ENCODE measurements at regions not wholly inside any gene's neighbourhood (a gene's known extent, or its start where the extent isn't known, plus 50 kb on each side); places are given as distances from the start of the nearest gene placed in this dataset.

DNA sequence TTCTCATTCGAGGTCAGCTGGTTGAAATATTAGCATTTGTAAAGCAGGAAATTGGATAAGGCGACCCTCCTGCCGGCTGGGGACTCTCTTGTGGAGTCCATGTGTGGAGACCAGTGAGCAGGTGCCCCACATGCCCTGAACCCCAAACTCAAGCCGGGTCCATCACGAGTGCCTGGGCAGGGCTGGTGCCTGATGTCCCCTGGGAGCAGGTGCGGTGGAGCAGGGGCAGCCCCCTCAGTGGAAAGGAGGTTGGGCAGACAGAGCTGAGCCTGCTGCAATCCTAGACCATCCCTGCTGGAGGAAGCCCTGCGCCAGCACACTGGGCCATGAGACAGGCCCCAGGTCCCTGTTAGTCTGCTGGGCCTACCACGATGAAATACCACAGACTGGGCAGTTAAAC, 395.6 kb downstream of the NPHP4 start:
- DNase-seq (no peak), ATAC-seq (no peak)
- WGBS, 2 donors, result 76 to 78% methylated on average over 8 of the region's 8 CpGs
- intact Hi-C loops (cut with DNase I), result no loop called here
- Histone ChIP-seq H3K9me3 (peaks cover 0 to 9% (median 0%) of the 10 kb centered on the region in 11 donors), H3K4me1 (peaks cover 0 to 6% (median 0%) of the 10 kb centered on the region in 9 donors), H3K36me3 (no peaks in the 10 kb centered on the region), H3K27me3 (peaks cover 0 to 39% (median 27%) of the 10 kb centered on the region in 7 donors), H3K4me3 (no peak overlapping the region), H3K27ac (no peak overlapping the region)
- TF ChIP-seq, protein P1, sequence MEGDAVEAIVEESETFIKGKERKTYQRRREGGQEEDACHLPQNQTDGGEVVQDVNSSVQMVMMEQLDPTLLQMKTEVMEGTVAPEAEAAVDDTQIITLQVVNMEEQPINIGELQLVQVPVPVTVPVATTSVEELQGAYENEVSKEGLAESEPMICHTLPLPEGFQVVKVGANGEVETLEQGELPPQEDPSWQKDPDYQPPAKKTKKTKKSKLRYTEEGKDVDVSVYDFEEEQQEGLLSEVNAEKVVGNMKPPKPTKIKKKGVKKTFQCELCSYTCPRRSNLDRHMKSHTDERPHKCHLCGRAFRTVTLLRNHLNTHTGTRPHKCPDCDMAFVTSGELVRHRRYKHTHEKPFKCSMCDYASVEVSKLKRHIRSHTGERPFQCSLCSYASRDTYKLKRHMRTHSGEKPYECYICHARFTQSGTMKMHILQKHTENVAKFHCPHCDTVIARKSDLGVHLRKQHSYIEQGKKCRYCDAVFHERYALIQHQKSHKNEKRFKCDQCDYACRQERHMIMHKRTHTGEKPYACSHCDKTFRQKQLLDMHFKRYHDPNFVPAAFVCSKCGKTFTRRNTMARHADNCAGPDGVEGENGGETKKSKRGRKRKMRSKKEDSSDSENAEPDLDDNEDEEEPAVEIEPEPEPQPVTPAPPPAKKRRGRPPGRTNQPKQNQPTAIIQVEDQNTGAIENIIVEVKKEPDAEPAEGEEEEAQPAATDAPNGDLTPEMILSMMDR (IDR thresholded peaks at IDR 0.05), result no peak

DNA sequence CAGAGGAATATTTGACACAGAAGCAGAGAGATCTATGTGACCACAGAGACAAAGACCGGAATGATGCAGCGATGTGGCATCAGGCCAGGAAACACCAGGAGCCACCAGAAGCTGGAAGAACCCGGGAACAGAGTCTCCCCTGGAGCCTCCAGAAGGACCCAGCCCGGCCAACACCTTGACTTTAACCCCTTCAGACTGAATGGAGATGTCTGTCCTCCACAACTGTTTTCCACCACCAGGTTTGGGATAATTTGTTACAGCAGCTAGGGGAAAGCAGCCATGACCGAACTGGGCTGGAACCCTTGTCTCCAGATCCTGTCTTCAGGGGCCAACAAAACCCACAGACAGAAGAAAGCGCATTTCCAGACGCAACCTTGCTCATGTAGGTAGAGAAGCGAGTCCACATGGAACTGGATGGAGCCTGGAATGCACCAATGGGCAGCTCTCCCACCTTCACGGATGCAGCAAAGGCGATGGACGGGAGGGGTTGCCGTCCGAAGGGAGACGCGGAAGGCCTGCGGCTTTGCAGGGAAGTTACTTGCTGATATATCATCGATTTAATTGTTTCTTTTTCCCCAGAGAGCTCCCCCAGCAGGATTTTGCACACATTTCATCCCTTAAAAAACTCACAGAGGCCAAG, 396.6 kb downstream of the NPHP4 start:
- intact Hi-C loops (cut with DNase I), result no loop called here
- peaks cover 0 to 19% (median 6%) of the 10 kb centered on the region in 11 donors for H3K9me3 ChIP-seq
- DNase-seq (no peak), ATAC-seq (no peak)
- H3K27ac ChIP-seq, result no peak overlapping the region
- H3K4me1 ChIP-seq, result peaks cover 0 to 6% (median 0%) of the 10 kb centered on the region in 9 donors
- peaks cover 0 to 30% (median 18%) of the 10 kb centered on the region in 7 donors for H3K27me3 ChIP-seq
- no peaks in the 10 kb centered on the region for H3K36me3 ChIP-seq
- H3K4me3 ChIP-seq, result no peak overlapping the region
- TF ChIP-seq, protein P1 (IDR thresholded peaks at IDR 0.05), result no peak
- 82 to 83% methylated on average over 17 of the region's 17 CpGs for WGBS, 2 donors

DNA sequence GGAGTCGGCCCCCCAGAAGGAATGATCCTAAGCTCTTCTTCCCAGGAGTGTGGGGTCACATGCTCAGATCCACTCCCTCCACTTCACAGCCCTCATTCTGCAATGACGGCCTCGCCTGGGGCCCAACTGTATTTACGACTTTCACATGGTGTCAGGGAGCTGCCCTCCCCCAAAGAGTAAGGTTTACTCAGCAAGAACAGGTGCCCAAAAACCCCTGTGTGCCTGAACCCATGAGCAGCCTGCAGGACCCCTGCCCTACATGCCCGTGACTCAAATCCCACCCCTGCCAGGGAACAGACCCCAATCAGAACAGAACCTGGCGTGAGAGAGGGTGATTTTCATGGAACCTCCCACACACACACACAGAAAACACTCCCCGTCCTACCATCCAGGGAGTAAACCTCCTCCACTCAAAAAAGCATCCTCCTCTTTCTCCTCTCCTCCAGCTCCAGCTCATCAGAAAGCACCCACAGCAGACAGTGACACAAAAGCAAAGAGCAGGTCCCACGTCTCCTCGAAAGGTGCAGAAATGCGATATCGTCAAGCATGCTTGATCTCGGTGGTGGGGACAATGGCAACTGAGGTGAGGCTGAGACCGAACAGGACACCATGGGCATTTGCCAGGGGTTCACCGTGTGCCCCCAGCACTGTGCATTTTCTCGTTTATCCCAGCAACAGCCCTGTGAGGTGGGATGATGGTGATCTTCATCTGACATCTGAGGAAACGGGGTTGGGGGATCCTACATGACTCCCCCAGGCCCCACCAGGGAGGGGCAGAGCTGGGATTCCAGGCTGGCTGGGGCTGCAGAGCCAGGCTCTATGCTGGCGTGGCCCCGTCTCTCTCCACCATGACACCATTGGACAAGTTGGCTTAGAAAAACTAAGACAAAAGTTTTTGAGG, 397.9 kb downstream of the NPHP4 start:
- WGBS, 2 donors, result 72 to 75% methylated on average over 18 of the region's 18 CpGs
- no peak for ATAC-seq

DNA sequence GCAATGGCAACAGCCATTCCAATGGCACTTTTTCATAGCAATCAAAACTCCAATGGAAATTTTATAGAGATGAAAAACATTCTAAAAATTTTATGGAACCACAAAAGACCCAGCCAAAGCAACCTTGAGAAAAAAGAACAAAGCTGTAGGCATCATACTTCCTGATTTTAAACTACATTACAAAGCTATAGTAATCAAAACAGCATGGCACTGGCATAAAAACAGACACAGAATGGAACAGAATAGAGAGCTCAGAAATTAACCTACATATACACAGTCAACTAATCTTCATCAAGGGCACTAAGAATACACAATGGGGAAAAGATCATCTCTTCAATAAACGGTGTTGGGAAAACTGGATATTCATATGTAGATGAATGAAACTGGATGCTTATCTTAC, 401.5 kb downstream of the NPHP4 start:
- WGBS, 2 donors, result 90 to 97% methylated on average over 1 of the region's 1 CpG

More for the DNA sequence above, 397.9 kb downstream of the NPHP4 start:
- H3K9me3 ChIP-seq, result peaks cover 0 to 32% (median 12%) of the 10 kb centered on the region in 11 donors
- no peak overlapping the region for H3K27ac ChIP-seq
- H3K36me3 ChIP-seq, result no peaks in the 10 kb centered on the region
- TF ChIP-seq, protein P1 (IDR thresholded peaks at IDR 0.05), result no peak
- peaks cover 0 to 6% (median 0%) of the 10 kb centered on the region in 9 donors for H3K4me1 ChIP-seq
- no peak for DNase-seq
- H3K4me3 ChIP-seq, result no peak overlapping the region
- intact Hi-C loops (cut with DNase I), result no loop called here
- peaks cover 0 to 23% (median 14%) of the 10 kb centered on the region in 7 donors for H3K27me3 ChIP-seq

More for the DNA sequence above, 401.5 kb downstream of the NPHP4 start:
- intact Hi-C loops (cut with DNase I), result no loop called here
- ATAC-seq, result no peak
- peaks cover 0 to 20% (median 13%) of the 10 kb centered on the region in 7 donors for H3K27me3 ChIP-seq
- DNase-seq, result no peak
- H3K9me3 ChIP-seq, result peaks cover 0 to 36% (median 12%) of the 10 kb centered on the region in 11 donors
- TF ChIP-seq, protein P1 (IDR thresholded peaks at IDR 0.05), result no peak
- no peaks in the 10 kb centered on the region for H3K36me3 ChIP-seq
- H3K4me3 ChIP-seq, result no peak overlapping the region
- no peak overlapping the region for H3K27ac ChIP-seq
- H3K4me1 ChIP-seq, result no peaks in the 10 kb centered on the region

All from heart right ventricle (tissue), 16 donors.